Right atrium auricular region (tissue), 2 donors: ENCODE measurements at regions not wholly inside any gene's neighbourhood (a gene's known extent, or its start where the extent isn't known, plus 50 kb on each side); places are given as distances from the start of the nearest gene placed in this dataset.

Experiments used
- DNase-seq: peaks from one replicate; pipeline ENCODE4 v3.0.0-alpha.2; 2019; ENCODE audit warnings: low spot score
- H3K27ac ChIP-seq, 2 donors: fragments of 200-600 bp; sonication (generic); 1 replicate in 1 of 2; 2 replicates in 1 of 2; pipeline ENCODE4 v1.5.1; 2016 to 2019
- H3K27me3 ChIP-seq, 2 donors: fragments of 200-600 bp; sonication (generic); one replicate each; pipeline versions ENCODE4 v1.5.1 to v1.6.0; 2017 to 2019
- H3K36me3 ChIP-seq: fragments of 200-600 bp; sonication (generic); one replicate; pipeline ENCODE4 v1.5.1; 2016
- H3K4me1 ChIP-seq, 2 donors: fragments of 200-600 bp; sonication (generic); one replicate each; pipeline versions ENCODE4 v1.5.1 to v1.6.0; 2017 to 2019
- H3K4me3 ChIP-seq, 2 donors: fragments of 200-600 bp; sonication (generic); 1 replicate in 1 of 2; 2 replicates in 1 of 2; pipeline ENCODE4 v1.5.1; 2017 to 2019; ENCODE audit warnings: mild to moderate bottlenecking in 1 of 2, moderate library complexity in 1 of 2
- H3K9me3 ChIP-seq, 2 donors: fragments of 200-600 bp; sonication (generic); one replicate each; pipeline ENCODE4 v1.5.1; 2019
- TF ChIP-seq, protein P1 (sequence below), 2 donors: fragments of 200-600 bp; sonication (generic); IDR thresholded peaks; one replicate each; pipeline ENCODE4 v1.5.1; 2019; ENCODE audit warnings: antibody characterized with exemption in 2 of 2

DNA sequence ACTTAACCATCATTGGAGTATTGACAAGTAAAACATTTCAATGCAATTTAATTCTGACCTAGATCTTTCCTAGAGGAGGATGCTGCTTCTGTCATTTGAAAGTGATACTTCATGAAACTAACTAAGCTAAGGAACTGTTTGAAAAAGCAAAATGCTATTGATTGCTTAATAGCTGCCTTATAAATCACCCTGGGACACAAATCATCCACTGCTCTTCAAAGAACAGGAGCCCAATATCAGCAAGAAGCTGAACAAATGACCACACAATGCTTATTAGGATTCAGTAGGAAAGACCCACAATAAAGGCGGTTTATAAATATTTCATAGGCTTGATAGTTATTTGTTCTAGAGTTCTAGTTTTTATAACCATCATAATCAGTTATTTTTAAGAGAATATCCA lies 216.3 kb downstream of the TEX36 start:
- Histone ChIP-seq H3K27me3 (no peaks in the 10 kb centered on the region), H3K9me3 (no peaks in the 10 kb centered on the region), H3K4me3 (no peak overlapping the region), H3K27ac (no peak overlapping the region), H3K4me1 (no peaks in the 10 kb centered on the region), H3K36me3 (no peaks in the 10 kb centered on the region)
- TF ChIP-seq, protein P1, sequence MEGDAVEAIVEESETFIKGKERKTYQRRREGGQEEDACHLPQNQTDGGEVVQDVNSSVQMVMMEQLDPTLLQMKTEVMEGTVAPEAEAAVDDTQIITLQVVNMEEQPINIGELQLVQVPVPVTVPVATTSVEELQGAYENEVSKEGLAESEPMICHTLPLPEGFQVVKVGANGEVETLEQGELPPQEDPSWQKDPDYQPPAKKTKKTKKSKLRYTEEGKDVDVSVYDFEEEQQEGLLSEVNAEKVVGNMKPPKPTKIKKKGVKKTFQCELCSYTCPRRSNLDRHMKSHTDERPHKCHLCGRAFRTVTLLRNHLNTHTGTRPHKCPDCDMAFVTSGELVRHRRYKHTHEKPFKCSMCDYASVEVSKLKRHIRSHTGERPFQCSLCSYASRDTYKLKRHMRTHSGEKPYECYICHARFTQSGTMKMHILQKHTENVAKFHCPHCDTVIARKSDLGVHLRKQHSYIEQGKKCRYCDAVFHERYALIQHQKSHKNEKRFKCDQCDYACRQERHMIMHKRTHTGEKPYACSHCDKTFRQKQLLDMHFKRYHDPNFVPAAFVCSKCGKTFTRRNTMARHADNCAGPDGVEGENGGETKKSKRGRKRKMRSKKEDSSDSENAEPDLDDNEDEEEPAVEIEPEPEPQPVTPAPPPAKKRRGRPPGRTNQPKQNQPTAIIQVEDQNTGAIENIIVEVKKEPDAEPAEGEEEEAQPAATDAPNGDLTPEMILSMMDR (IDR thresholded peaks at IDR 0.05): no peak
- DNase-seq: no peak

DNA sequence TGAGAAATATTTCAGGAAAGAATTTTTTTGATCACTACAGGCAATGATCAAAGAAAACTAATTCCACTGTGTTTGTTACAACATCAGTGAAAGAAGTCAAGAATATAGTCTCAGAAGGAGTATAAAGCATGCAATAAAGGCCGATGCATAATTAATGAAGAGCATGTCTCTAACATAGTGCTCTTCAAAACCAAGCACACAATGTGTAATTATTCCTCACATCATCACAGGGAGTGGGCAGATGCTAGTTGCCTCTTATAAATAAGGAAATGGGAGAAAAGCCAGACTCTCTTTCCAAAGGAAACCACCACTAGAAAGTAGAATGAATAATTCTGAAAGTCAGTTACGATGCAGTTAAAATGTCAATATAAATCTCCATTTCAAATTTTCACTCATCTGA lies 220.1 kb downstream of the TEX36 start:
- no peaks in the 10 kb centered on the region for H3K36me3 ChIP-seq
- H3K27ac ChIP-seq: no peak overlapping the region
- TF ChIP-seq, protein P1 (IDR thresholded peaks at IDR 0.05): no peak
- no peak for DNase-seq
- no peaks in the 10 kb centered on the region for H3K27me3 ChIP-seq
- H3K9me3 ChIP-seq: no peaks in the 10 kb centered on the region
- no peak overlapping the region for H3K4me3 ChIP-seq
- H3K4me1 ChIP-seq: no peaks in the 10 kb centered on the region

DNA sequence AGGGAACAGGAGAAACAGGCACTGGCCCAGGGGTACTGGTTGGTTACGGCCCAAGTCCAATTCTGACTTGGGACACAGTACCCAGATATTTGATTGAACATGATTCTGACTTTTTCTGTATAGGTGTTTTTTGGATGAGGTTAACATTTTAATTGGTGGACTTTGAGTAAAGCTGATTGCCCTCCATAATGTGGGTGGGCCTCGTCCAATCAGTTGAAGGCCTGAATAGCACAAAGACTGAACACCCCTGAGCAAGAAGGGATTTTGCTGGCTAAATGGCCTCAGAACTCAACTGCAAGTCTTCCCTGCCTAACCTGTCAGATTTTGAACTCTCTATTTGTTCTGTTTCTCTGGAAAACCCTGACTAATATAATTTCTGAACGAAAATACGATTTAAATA lies 222.6 kb downstream of the TEX36 start:
- Histone ChIP-seq H3K36me3 (no peaks in the 10 kb centered on the region), H3K4me3 (no peak overlapping the region), H3K9me3 (no peaks in the 10 kb centered on the region), H3K27me3 (no peaks in the 10 kb centered on the region), H3K27ac (no peak overlapping the region), H3K4me1 (no peaks in the 10 kb centered on the region)
- TF ChIP-seq, protein P1 (IDR thresholded peaks at IDR 0.05): no peak
- DNase-seq: no peak

DNA sequence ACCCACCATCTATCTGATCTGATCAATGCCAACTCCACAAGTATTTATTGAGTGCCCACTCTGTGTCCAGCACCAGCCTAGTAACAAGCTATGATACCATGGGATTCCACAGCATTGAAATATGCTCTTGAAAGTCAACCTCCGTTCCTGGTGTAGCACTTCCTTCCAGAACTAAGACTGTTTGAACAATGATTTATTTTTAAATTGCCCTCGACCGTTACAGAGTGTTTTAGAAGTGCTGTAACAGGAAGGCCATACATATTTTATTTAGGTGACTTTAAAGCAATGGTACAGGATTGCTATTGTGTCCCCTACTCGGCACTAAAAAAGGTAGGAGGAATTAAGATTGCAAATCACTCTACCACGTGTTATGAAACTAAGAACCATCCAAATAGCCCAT lies 225.6 kb downstream of the TEX36 start:
- Histone ChIP-seq H3K36me3 (no peaks in the 10 kb centered on the region), H3K4me3 (no peak overlapping the region), H3K27ac (no peak overlapping the region), H3K4me1 (no peaks in the 10 kb centered on the region), H3K27me3 (no peaks in the 10 kb centered on the region), H3K9me3 (no peaks in the 10 kb centered on the region)
- no peak for DNase-seq
- TF ChIP-seq, protein P1 (IDR thresholded peaks at IDR 0.05): no peak

DNA sequence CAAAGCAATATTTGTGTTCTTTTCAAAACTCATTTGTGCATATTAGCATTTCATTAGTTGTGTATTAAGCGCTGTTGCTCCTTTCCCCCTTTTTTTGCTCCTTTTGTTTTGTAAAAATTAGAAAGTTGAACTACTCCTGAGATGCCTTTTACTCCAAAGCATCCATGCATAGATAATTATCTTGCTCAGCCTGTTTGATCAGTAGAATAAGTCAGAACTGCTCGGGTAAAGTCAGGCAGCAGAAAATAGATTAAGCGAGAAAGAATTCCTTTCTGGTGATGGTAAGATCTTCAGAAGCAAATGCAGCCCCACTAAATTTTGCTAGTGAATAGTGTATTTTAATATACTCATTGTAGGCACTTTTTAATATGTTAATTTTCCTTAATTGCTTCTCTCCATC lies 227.1 kb downstream of the TEX36 start:
- no peak for DNase-seq
- H3K36me3 ChIP-seq: no peaks in the 10 kb centered on the region
- H3K4me3 ChIP-seq: no peak overlapping the region
- no peaks in the 10 kb centered on the region for H3K9me3 ChIP-seq
- TF ChIP-seq, protein P1 (IDR thresholded peaks at IDR 0.05): no peak
- H3K27ac ChIP-seq: no peak overlapping the region
- no peaks in the 10 kb centered on the region for H3K27me3 ChIP-seq
- H3K4me1 ChIP-seq: no peaks in the 10 kb centered on the region

DNA sequence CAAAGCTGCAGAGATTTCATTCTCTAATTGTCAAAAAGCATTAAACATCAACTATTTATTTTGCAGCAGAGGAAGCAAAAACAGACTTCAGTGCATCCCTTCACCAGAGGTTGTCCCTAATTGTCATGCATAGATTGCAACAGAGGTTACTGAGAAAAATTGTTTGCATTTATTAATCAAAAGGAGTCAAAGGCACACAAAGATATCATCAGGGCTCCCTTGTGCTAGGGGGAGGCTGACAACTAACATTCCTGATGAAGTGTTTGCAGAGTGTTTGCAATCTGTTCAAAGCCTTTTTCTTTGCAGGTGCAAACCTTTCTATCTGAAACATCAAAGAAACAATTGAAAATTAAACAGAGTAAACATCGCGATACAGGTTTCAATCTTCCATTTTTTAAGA lies 227.5 kb downstream of the TEX36 start:
- no peaks in the 10 kb centered on the region for H3K9me3 ChIP-seq
- H3K27ac ChIP-seq: no peak overlapping the region
- TF ChIP-seq, protein P1 (IDR thresholded peaks at IDR 0.05): no peak
- no peak overlapping the region for H3K4me3 ChIP-seq
- no peak for DNase-seq
- H3K27me3 ChIP-seq: no peaks in the 10 kb centered on the region
- H3K4me1 ChIP-seq: no peaks in the 10 kb centered on the region
- H3K36me3 ChIP-seq: no peaks in the 10 kb centered on the region
